Stimulated activated CD4-positive, alpha-beta T cell treated with anti-CD3 and anti-CD28 coated beads, Interleukin-4, amount 100 ng/mL, for 48 hours (primary cell): ENCODE measurements at regions not wholly inside any gene's neighbourhood (a gene's known extent, or its start where the extent isn't known, plus 50 kb on each side); places are given as distances from the start of the nearest gene placed in this dataset.
"Not testable (repeated sequence)": the region's sequence is repeated elsewhere in the genome, so short reads cannot be mapped to it uniquely, and the experiment has no call there.

ENCODE experiments used
- DNase-seq, 2 donors: peaks; one replicate each; pipeline ENCODE4 v3.0.0-alpha.2; 2020; ENCODE audit warnings: low read depth in 2 of 2

DNA sequence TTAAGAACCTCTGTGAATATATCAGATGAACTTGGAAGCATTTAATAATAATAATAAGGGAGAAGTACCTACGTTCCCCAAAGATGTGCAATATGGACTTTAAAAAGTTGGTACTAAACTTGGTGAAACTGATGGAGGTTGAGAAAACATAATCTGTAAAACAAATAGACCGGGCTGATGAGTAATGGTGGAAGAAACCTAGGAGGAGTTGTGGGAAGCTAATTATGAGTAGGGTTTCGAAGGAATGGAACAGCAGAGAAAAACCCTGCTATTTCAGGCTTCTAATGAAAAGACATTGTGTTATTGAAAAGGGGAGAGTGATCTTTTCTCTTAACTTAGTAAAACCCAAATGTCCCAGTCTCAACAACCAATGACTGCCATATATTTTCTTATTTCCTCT is 229.3 kb downstream of the PCSK1 start:
- DNase-seq: no peak

DNA sequence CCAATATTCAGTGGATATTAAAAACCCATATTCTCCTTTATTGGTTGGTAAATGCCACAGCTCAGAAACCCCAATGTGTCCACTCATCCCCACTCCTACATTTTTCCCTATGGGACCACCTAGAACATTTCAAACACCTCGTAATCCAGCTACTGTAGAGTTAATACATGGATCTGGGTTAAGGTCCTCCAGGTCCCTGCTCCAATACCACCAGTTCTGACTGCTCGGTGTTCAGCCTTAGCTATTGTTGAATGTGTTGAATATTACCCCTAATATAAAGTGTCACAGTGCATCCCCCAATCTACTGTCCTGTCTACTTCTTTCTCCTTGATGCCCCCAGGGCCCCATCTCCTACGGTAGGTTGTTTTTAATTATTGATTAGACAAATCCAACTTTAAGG is 231.5 kb downstream of the PCSK1 start:
- DNase-seq: no peak

DNA sequence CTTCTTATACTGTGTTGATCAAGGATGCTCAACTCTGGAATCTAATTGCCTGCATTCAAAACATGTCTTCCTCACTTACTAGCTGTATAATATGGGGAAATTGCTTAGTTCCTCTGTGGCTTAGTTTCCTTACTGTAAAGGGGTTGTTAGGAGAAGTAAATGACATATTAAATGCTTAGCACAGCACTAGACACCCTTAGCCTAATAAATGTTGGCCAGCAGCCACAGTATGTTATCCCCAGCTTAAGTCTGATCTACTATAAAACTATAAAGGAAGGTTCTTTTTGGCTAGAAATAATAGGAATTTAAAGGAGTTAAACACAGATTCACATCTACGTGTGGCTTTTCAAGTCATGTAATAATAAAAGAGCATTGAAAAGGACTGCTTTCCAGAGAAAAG is 232.4 kb downstream of the PCSK1 start:
- no peak for DNase-seq

DNA sequence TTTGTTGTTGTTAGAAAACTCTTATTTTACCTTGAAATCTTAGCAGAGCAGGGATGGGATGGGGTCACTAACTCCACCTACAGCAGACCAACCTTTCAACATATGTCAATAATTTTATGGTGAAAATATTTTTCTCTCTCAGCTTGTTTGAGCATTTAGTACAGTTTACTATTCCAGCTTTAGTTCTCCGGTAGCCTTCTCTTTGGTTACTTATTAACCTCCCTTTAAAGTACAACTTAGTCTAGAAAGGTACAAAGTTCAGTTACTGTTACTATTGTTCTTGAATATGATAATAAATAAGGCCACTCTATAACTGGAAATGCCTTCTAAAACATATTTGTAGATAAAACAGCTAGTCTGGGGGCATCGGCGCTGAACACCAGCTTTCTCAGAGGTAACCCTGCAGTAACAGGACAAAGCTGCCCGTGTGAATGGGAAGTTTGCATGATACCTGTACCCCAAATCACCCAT is 233.3 kb downstream of the PCSK1 start:
- no peak for DNase-seq

DNA sequence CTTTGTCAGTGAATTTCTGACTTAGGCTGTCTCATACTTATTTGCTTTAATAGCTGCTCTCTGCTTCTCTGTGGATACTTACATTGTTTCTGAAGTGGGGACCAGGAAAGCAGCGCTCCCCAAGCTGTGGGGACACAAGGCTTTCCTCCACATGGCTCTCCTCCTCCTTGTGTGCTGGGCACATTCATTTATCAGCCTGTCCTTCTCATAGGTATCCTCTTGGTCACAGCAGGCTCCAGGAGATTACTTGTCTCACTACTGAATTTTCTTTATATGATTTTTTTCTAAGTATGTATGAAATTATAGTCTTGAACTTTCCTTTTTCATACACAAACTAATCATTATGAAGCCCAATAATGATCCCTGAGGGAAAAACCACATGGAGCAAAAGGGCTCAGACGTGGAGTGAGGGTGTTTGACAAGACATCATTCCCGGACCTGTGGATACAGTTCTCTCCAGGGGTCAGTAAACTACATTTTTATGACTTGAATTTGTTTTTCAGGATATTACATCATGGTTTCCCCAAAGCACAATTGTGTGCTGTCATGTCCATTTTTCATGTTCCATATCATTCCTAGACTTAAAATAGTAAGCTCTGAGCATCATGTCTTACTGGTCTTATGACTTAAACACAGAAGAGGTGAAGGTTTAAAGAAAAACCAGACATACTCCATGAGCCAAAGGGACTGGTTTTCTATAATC is 234.5 kb downstream of the PCSK1 start:
- DNase-seq: no peak

DNA sequence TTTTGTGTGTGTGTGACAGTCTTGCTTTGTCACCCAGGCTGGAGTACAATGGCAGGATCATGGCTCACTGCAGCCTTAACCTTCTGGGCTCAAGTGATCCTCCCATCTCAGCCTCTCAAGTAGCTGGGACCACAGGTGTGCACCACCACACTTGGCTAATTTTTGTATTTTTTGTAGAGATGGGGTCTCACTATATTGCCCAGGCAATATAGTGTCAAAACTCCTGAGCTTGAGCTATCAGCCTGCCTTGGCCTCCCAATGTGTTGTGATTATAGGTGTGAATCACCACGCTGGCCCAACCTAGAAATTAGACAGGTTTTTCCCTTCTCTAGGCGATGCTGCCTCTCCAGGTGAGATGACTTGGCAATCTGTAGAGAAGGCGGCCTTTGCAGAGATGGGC is 235.3 kb downstream of the PCSK1 start:
- DNase-seq: not testable (repeated sequence)

DNA sequence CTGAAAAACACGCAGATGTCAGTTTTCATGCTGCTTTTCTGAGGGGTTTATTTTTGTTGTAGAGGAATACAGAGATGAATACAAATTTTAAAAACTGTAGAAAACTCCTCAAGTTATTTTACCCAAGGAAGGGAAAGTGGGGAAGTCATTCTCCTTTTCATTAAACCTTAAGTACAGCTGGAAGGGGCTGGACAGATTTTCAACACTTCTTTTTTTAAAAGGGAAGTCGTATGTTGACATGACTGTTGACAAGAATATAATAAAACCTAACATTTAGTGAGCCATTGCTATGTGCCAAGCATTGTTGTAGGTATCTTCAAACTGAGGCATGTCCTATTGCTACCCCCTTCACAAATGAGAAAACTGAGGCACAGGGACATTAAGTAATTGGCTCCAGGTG is 235.7 kb upstream of the ELL2 start:
- no peak for DNase-seq

DNA sequence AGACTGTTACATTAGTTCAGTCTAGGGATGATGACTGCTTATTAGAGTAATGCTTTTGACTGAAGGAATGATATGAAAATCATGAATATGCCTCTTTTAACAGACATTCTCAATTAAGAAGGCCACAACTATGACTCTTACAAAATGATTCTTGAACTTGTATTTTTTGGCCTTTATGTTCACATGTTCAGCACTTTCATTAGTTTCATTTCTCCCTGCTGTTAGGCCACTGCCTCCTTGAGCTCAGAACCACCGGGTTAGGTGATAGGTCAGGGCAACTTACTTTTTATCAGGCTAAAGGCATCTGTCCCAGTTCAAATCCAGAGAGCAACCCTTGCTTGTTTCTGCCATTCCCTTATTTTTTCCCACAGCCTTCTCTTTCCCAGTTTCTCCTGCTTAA is 235.2 kb upstream of the ELL2 start:
- DNase-seq: no peak

DNA sequence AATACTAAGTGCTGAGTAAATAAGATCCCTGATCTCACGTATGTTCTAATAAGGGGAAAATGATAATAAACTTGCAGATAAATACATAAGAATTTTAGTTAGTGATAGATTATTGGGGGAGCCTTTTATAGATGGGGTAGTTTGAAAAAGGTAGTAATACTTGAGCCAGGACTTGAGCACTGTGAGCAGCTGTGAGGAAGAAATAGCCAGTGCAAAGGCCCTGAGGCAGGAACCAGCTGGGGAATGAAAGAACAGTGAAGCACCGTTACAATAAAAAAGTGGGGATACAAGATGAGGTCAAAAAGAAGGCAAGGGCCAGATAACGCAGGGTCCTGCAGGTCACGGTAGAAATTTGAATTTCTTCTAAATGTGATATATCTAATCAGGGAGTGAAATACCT is 234.8 kb upstream of the ELL2 start:
- DNase-seq: no peak

DNA sequence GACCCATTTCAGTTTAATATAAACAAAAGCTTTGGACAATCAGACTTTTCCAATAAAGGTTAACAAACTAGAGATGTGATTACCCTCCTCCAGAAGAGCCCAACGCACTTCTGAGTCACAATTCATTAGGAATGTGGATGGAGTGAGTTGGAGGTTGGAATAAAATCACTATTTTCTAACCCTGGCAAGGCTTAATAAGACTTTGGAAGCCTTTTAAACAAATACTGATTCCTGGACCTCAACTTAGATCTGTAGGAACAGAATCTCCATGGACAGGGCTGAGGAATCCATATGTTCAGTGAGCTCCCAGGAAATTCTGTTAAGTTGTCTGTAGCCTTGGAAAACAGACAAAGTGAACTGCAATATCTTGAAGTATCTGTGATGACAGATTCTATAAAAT is 233.5 kb upstream of the ELL2 start:
- no peak for DNase-seq

DNA sequence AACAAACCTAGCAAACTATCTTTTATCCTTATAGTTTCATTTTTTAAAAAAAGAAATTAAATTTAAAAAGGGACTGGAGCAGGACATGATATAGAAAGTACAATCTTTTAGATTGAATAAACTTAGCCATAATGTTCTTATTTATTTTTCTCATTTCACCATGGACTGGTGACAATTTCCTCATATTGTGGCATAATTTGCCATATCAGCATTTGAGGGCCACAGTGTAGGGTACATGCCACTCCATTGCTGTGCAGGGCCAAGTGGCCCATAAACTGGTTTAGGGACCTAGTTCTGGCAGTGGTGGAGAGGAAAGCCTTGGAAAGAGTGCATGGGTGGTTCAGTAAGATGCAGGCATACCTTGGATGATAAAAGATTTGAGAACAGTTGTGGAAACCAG is 232.9 kb upstream of the ELL2 start:
- DNase-seq: no peak

DNA sequence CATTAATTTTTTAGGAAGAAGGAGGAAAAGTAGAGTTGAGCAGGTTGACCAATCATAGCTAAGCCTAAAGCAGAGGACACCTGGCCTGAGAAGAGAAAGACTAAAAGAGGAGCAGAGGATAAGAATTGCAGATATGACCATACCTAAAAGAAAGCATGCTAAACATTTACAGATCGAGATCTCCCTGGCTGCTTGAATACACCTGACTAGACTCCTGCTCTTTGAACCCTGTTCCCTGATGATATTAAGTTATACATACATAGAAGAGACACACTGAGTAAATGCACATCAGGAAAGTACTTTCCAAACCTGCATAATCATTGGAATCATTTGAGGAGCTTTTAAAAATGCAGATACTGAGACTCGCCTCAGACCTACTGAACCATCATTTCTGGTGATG is 232.3 kb upstream of the ELL2 start:
- no peak for DNase-seq

DNA sequence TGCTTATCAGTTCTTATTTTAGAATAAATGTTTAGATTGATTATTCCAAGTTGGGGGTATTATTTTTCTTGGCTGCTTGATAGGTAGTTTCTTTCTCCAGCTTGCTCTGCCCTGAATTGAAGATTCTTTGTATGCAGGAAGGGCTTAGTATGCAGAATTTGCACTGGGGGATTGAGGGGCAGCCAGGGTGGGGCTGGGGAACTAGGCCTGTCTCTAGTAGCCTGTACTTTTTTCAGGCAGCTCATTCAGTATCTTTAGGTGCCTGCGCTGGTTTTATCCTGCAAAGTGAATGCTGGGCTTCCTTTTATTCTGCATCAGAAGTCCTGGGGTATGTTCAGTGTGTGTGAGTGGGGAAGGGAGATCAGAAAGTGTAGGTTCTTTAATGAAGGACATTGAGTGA is 228.3 kb upstream of the ELL2 start:
- no peak for DNase-seq

DNA sequence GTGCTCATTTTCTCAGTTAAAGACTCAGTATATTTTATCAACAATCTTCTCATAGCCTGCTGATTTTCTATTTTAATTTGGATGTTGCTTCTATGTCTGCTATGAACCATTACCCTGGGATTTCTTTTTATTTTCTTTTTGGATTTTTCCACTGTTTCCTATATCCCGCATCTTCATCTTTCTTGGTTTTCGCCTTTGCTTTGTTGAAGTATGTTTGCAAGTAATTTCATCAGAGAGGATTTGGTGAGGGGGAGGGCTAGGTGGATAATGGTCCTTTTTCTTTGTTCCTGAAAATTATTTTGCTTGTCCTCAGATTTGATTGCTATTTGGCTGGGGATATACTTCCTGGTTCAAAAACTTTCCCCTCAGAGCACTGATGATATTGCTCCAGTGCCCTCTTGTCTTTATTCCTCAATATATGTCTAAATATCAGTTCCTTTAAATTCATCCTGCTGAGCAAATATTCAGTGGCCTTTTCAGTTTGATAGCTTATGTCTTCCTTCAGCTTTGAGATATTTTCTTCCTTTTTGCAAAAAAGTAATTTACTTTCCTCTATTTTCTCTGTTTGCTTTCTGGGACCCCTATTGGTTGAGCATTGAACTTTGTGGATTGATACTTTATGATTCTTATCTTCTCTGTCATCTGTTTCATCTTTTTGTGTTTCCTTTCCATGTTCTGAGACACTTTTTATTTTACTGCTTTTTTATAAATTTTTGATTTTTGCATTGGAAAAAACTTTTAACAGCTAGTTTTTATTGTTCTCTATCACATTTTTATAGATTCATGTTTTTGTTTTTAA is 227.6 kb upstream of the ELL2 start:
- no peak for DNase-seq

DNA sequence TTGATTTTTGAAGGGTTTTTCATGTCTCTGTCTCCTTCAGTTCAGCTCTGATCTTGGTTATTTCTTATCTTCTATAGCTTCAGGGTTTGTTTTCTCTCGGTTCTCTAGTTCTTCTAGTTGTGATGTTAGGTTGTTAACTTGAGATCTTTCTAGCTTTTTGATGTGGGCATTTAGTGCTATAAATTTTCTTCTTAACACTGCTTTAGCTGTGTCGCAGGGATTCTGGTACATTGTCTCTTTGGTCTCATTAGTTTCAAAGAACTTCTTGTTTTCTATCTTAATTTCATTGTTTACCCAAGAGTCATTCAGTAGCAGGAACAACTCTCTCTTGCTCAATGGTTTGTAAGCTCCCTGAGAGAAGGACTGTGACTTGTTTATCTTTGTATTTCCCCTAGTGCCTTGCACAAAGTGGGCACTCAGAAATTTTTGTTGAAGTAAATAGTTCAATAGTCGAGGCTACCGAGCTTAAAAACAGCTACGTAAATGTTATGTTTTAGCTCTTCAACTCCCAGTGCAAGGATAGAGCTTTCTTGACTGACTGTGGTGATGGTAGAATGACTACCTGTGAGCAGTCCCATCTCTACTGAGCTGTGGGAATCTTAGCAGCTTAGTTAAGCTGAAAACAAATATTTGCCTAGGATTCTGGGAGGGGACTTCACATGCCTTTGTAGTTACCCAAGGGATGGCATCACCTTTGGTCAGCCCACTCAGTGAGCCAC is 225.8 kb upstream of the ELL2 start:
- no peak for DNase-seq

DNA sequence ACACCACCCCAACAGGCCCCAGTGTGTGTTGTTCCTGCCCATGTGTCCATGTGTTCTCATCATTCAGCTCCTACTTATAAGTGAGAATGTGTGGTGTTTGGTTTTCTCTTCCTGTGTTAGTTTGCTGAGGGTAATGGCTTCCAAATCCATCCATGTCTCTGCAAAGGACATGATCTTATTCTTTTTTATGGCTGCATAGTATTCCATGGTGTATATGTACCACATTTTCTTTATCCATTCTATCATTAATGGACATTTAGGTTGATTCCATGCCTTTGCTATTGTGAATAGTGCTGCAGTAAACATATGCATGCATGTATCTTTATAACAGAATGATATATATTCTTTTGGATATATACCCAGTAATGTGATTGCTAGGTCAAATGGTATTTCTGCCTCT is 222.9 kb upstream of the ELL2 start:
- DNase-seq: not testable (repeated sequence)

DNA sequence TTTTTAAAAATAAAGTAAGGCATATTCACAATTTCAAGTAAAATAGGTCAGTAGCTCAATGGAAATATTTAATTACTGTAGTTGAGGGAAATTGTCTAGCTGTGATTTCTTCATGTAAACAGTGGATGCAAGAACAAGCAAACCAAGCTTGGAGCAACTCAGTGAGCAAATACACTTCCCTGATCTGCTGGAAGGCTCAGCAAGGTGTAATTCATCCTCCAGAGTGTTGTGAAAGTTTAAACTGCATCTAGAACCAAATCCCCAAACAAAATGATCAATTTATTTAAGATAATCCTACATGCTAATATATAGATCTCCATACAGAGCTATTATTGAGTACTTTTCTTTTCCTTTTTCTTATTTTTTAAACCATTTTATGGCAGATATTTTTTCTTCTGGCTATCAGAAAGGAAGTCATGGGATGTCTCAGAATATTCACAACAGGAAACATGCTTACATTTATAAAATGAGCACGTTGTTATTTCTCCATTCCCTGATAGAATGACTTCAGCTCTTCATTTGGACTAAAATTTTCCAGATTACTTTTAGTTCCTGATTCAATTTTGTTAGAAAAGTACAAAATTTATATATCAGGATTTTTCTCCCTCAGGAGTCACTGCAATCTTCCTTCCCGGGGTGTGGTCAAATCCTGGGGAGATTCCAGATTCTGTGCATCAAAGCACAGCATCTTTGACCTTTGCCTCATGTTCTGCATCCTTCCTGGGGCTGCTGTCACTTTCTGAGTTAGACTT is 219.2 kb upstream of the ELL2 start:
- no peak for DNase-seq

DNA sequence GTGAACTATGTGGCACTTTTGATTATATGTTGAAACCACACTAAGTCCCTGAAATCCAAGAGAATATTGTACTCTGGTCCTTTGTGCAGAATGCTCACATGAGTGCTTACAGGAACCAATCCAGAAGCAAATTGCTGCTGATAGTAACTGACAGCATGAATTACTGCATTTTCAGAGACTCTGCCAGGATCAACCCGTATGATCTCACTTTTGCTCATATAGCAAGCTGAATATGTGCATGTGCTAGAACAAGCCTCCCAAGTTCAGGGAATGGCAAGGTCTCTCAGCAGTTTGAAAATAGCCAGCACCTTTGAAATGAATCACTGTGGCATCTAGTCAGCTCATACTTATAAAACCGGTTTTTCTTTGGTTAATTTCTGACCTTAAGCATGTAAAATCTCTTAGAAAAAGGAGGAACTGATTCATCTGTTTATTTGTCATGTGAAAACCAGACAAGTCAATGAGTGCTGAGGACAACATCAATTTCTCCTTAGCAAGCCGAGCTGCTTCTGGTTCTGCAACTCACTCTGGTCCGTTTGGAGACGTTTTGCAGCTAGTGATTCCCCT is 215.7 kb upstream of the ELL2 start:
- no peak for DNase-seq

DNA sequence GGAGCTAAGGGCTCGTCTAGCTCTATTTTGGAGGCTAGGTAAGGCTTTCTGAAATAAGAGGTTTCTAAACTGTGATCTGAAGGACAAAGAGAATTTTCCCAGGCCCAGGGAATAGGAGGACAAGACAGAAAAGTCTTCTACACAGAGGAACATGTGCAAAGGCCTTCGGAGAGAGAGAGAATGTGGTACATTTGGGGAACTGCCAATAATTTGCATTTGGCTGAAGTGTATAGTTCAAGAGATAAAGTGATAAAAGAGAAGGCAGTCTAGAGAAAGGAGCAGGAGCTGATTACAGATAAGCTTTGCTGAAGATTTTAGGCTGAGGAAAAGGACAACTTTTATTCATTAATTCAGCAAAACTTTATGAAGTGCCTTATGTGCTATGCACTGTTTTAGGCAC is 214.4 kb upstream of the ELL2 start:
- no peak for DNase-seq

DNA sequence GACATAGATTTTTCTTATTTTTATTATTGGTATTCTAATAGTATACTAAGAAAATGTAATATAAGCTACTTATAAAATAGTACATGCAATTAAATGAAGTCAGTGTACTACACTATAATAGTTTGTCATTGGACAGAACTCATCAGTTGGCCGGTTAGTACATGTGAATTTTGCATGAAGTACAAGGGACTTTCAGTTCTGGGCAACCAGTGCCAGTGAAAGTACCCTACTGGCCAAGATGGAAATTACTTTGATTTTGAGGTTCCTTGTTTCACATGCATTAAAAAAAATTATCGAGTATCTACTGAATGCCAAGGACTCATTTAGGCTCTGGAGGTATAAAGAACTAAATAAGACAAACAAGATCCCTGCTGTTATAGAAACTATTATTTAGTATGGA is 213.4 kb upstream of the ELL2 start:
- DNase-seq: no peak

DNA sequence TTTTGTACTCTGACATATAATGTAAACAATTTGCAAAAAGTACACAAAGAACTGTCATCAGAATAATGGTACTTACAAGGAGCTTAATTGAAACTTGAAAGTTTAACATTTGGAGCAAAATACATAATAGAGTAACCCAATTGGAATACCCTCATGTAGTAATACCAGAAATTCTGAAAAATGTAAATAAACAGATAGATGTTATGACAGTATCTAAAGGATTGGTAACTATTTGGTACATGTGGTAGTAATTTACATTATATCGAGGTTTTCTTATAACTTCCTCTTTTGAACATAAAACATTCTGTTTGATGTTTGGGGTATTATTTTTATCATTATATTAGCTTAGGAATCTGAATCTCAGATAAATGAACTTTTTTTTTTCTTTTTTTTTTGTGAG is 211.7 kb upstream of the ELL2 start:
- no peak for DNase-seq

DNA sequence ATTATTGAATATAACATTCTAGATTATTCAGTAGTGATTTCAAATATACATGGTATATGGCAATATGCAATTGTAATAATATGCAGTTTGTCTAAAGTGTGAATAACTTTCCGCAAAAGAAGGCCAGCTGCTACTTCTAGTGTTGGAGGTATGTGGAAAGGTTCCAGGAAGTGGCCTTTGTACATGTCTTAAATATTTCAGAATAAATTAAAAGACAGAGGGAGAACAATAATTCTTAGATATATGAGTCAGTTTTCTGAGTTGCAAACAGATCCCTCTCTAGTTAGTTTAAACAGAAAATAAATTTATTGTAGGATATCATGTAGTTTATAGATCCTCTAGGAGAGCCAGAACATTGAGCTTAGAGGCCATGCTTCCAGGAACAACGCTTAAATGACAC is 210.8 kb upstream of the ELL2 start:
- no peak for DNase-seq
